Loucy (cell line): ENCODE measurements at regions not wholly inside any gene's neighbourhood (a gene's known extent, or its start where the extent isn't known, plus 50 kb on each side); places are given as distances from the start of the nearest gene placed in this dataset.

Experiments
- H2AFZ ChIP-seq: fragments of 200-600 bp; sonication (generic); 2 replicates; pipeline ENCODE4 v1.6.0; 2016; ENCODE audit warnings: antibody characterized with exemption, mild to moderate bottlenecking, low read length, moderate library complexity
- H3F3A ChIP-seq: fragments of 200-600 bp; 2 replicates; pipeline ENCODE4 v1.6.0; 2016; ENCODE audit warnings: antibody characterized with exemption, low read depth, mild to moderate bottlenecking
- H3K27me3 ChIP-seq: fragments of 200-600 bp; sonication (generic); 2 replicates; pipeline ENCODE4 v1.6.1; 2014; ENCODE audit warnings: low read length, mild to moderate bottlenecking; ENCODE audit not compliant: insufficient read depth, poor library complexity, severe bottlenecking
- H3K36me3 ChIP-seq: fragments of 200-600 bp; sonication (generic); 2 replicates; pipeline ENCODE4 v1.6.1; 2016; ENCODE audit warnings: low read length; ENCODE audit not compliant: insufficient read depth
- H3K4me1 ChIP-seq: fragments of 200-600 bp; sonication (generic); 2 replicates; pipeline ENCODE4 v1.5.1; 2014; ENCODE audit warnings: low read length, mild to moderate bottlenecking; ENCODE audit not compliant: insufficient read depth, poor library complexity, severe bottlenecking
- H3K4me2 ChIP-seq: fragments of 200-600 bp; sonication (generic); 2 replicates; pipeline ENCODE4 v1.6.0; 2014; ENCODE audit warnings: antibody characterized with exemption, low read length, low read depth, mild to moderate bottlenecking; ENCODE audit not compliant: poor library complexity, severe bottlenecking
- H3K4me3 ChIP-seq: fragments of 200-600 bp; sonication (generic); 2 replicates; pipeline ENCODE4 v1.5.1; 2014; ENCODE audit warnings: low read length, mild to moderate bottlenecking, mixed read lengths; ENCODE audit not compliant: poor library complexity, severe bottlenecking
- H3K79me2 ChIP-seq: fragments of 200-600 bp; sonication (generic); 2 replicates; pipeline ENCODE4 v1.6.1; 2014; ENCODE audit warnings: low read length; ENCODE audit not compliant: insufficient read depth
- H3K9ac ChIP-seq: fragments of 200-600 bp; sonication (generic); 2 replicates; pipeline ENCODE4 v1.6.0; 2014; ENCODE audit warnings: mild to moderate bottlenecking, low read depth, low read length, moderate library complexity; ENCODE audit not compliant: poor library complexity, severe bottlenecking
- H3K9me2 ChIP-seq: fragments of 200-600 bp; sonication (generic); replicated peaks from 2 replicates; pipeline ENCODE4 v1.6.1; 2016; ENCODE audit warnings: low read depth, low read length, mixed read lengths
- H3K9me3 ChIP-seq: fragments of 200-600 bp; sonication (generic); 2 replicates; pipeline ENCODE4 v1.6.1; 2014; ENCODE audit warnings: mild to moderate bottlenecking, antibody characterized with exemption, low read length, low read depth; ENCODE audit not compliant: insufficient read depth
- H4K20me1 ChIP-seq: fragments of 200-600 bp; sonication (generic); 2 replicates; pipeline ENCODE4 v1.6.0; 2014; ENCODE audit warnings: antibody characterized with exemption, low read length, mild to moderate bottlenecking; ENCODE audit not compliant: insufficient read depth, poor library complexity, severe bottlenecking
- CTCF ChIP-seq: fragments of 200-600 bp; sonication (generic); conservative IDR thresholded peaks from 2 replicates; pipeline ENCODE4 v1.5.1; 2014; ENCODE audit warnings: mild to moderate bottlenecking, antibody characterized with exemption, low read length
- EZH2phosphoT487 ChIP-seq: fragments of 200-600 bp; IDR thresholded peaks from 2 replicates; pipeline ENCODE4 v1.6.1; 2018; ENCODE audit warnings: antibody characterized with exemption, mild to moderate bottlenecking, moderate library complexity, borderline replicate concordance

DNA sequence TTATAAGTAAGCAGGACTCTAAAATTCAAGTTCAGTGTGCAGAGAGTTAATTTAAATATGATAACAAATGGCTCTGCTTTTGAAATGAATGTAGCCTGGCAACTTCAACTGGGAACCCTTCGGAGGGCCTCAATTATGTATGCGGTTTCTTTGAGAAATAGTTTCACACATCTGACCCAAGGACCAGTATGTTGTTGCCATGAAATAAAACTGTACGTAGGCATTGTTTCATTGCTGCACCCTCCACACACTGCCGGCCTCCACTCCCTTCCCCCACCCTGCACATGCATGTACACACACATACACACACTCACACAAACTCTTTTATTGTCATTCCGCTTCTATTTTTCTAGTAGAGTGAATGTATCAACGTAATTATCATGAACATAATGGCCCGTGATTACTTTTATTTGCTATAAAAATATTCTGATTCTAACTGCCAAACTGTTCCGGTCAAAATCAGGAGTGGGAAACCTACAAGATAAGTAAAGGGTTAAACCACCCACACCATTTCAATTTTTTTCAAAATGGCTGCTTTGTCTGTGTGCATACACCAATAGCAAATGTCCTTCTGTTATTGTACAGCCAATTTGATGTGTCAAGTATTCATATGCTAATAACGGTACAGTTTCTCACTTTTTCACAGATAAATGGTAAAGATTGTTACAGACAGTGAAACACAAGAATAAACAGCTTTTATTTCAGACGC is 215.5 kb upstream of the TMEM161B start:
- H3K27me3 ChIP-seq, result no peaks in the 10 kb centered on the region
- no peaks in the 10 kb centered on the region for H3K79me2 ChIP-seq
- H3K4me1 ChIP-seq, result peaks cover 4% of the 10 kb centered on the region
- H3K9me3 ChIP-seq, result no peaks in the 10 kb centered on the region
- no peak overlapping the region for H3K4me2 ChIP-seq
- H3F3A ChIP-seq, result no peaks in the 10 kb centered on the region
- TF ChIP-seq CTCF (no peak), EZH2phosphoT487 (no peak)
- no peaks in the 10 kb centered on the region for H3K36me3 ChIP-seq
- no peak overlapping the region for H2AFZ ChIP-seq
- no peak overlapping the region for H3K9ac ChIP-seq
- H3K9me2 ChIP-seq, result no peaks in the 10 kb centered on the region
- H4K20me1 ChIP-seq, result no peaks in the 10 kb centered on the region
- no peak overlapping the region for H3K4me3 ChIP-seq

DNA sequence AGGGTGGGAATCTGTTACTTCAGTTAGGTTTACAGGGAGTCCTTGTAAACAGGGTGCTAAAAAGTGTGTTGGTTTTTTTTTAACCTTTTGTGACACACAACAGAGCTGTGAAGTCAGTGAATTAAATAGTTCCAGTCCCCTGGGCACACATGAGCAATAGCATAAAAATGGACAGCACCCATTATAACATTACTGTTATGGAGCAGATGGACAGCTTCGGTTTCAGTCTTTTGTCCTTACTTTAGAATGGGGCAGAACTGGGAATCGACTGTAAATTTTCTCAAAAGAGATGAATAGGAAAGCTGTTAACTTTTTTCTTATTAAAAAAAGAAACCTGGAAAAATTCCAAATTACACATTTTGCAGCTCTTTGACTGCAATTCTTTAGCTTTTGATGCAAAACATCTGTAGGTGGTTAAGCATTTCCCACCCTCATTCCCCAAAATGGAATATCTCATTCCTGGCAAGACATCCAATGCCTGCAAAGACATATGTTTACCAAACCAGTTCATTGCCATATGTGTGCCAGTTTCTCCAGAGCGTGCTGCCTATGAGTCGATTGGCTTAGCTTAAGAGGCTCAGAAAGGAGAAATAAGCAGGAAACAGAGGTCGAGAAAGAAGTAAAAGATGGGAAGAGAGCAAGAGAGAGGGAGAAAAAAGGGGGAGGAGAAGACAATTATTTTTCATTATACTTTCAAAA is 212.3 kb upstream of the TMEM161B start:
- Histone ChIP-seq H3K4me2 (no peak overlapping the region), H3K9me2 (no peaks in the 10 kb centered on the region), H3K79me2 (no peaks in the 10 kb centered on the region), H3K4me1 (peaks cover 4% of the 10 kb centered on the region), H3K9ac (no peak overlapping the region), H2AFZ (no peak overlapping the region), H3K4me3 (no peak overlapping the region), H3K9me3 (no peaks in the 10 kb centered on the region), H4K20me1 (no peaks in the 10 kb centered on the region), H3K36me3 (no peaks in the 10 kb centered on the region), H3F3A (no peaks in the 10 kb centered on the region), H3K27me3 (no peaks in the 10 kb centered on the region)
- TF ChIP-seq CTCF (no peak), EZH2phosphoT487 (no peak)

DNA sequence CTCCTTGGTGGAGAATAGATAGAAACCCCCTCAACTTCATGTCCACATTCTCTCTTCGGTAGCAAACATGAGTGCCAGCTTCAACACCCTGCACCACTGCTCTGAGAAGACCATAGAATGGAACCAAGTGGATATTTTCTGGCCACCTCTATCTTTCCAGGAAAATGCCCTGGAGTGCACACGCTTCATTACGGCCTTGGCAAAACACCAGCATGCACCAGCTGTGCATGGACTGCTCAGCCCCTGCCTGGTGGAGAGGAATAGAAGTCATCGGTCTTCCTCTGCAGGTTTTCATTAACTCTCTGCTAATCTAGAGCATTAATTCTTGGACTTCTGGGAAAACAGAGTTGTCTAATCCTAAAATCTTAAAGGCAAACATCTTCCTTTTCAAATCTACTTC is 211.6 kb upstream of the TMEM161B start:
- Histone ChIP-seq H3K79me2 (no peaks in the 10 kb centered on the region), H3K4me3 (no peak overlapping the region), H3K9me3 (no peaks in the 10 kb centered on the region), H3K4me1 (peaks cover 4% of the 10 kb centered on the region), H4K20me1 (no peaks in the 10 kb centered on the region), H3F3A (no peaks in the 10 kb centered on the region), H3K9me2 (no peaks in the 10 kb centered on the region), H3K36me3 (no peaks in the 10 kb centered on the region), H2AFZ (no peak overlapping the region), H3K4me2 (no peak overlapping the region), H3K9ac (no peak overlapping the region), H3K27me3 (no peaks in the 10 kb centered on the region)
- no peak for TF ChIP-seq CTCF
- no peak for TF ChIP-seq EZH2phosphoT487
